ENCODE measurements at regions not wholly inside any gene's neighbourhood (a gene's known extent, or its start where the extent isn't known, plus 50 kb on each side); places are given as distances from the start of the nearest gene placed in this dataset.

DNA sequence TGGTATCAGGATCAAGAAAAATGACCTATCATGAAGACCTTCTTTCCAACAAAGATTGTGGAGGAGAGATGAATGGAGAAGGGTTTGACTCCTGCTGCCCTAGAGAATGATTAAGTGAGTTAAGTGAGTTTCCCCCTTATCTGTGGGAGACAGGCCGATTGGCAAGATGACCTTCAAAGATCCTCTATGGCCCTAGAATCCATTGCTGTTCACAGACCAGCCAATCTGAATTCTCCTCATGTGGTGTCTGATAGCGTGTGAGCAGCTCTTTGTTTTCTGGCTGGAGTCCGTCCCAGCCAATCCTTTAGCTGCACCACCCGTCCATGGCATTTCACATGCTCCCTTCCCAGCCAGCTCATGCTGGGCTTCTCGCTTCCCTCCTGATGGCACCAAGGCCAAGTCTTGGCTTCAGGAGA is 79.4 kb downstream of the MARCHF4 start:
- TF ChIP-seq TAF1 (IDR thresholded peaks at IDR 0.05; ENCODE audit: borderline replicate concordance, insufficient read depth, low read length), result no peak

DNA sequence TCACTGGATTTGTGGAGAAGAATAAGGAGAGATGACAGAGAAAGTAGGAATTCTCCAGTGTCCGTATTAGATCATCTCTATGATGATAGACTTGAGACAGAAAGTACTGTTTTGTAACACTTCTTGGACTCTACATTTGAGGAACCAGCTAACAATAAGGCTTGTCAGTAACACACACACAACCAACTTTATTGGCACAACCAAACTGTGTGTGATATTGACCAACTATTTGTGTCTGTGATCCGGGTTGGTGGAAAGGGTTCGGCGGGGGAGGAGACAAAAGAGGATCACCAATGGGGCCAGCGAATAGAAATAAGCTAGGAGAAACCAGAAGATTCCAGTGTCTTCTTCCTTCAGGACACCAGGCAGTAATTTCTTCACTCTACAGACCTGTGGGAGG is 79.8 kb downstream of the MARCHF4 start:
- TF ChIP-seq TAF1 (IDR thresholded peaks at IDR 0.05; ENCODE audit: borderline replicate concordance, insufficient read depth, low read length), result no peak
- TF ChIP-seq FOXP2 (optimal IDR thresholded peaks at IDR 0.05; ENCODE audit: borderline replicate concordance, extremely low read depth, extremely low read length, insufficient read depth), result no peak
- TF ChIP-seq POLR2AphosphoS5 (IDR thresholded peaks at IDR 0.05; ENCODE audit: low read depth, low read length), result no peak
- no peak for TF ChIP-seq SIN3A (IDR thresholded peaks at IDR 0.05; ENCODE audit: borderline replicate concordance, insufficient read depth, low read length)
- no peak for TF ChIP-seq REST (IDR thresholded peaks at IDR 0.05; ENCODE audit: insufficient read depth in 1 of 2, low read depth in 2 of 2, low read length in 2 of 2)

DNA sequence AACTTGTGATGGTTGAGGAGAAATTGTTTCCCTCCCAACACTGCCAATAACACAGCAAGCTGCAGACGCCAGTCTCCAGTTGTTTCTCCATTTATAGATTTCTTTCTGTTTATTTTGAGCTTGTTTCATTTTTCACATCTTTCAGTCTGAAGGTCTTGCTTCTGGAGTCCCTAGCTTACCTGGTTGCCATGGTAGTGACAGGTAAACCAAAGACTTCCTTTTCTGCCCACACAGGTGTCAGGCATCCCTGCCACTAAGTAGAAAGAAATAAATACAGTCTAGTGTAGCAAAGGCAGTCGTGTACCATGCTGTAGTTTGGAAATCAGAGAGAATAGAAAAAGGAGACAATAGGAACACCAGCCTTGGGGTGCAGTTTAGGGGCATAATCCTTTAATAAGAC is 82.8 kb downstream of the MARCHF4 start:
- TF ChIP-seq POLR2AphosphoS5 (IDR thresholded peaks at IDR 0.05; ENCODE audit: low read depth, low read length) (no peak), TAF1 (IDR thresholded peaks at IDR 0.05; ENCODE audit: borderline replicate concordance, insufficient read depth, low read length) (no peak), FOXP2 (optimal IDR thresholded peaks at IDR 0.05; ENCODE audit: borderline replicate concordance, extremely low read depth, extremely low read length, insufficient read depth) (no peak)

- TF ChIP-seq FOXP2 (optimal IDR thresholded peaks at IDR 0.05; ENCODE audit: borderline replicate concordance, extremely low read depth, extremely low read length, insufficient read depth), result no peak
- TF ChIP-seq REST (IDR thresholded peaks at IDR 0.05; ENCODE audit: insufficient read depth in 1 of 2, low read depth in 2 of 2, low read length in 2 of 2), result no peak
- no peak for TF ChIP-seq TAF1 (IDR thresholded peaks at IDR 0.05; ENCODE audit: borderline replicate concordance, insufficient read depth, low read length)
- TF ChIP-seq POLR2AphosphoS5 (IDR thresholded peaks at IDR 0.05; ENCODE audit: low read depth, low read length), result no peak
- no peak for TF ChIP-seq SIN3A (IDR thresholded peaks at IDR 0.05; ENCODE audit: borderline replicate concordance, insufficient read depth, low read length)
Measured at GRCh38 chr2:216287251-216287650, 85.0 kb downstream of the MARCHF4 start.

- TF ChIP-seq FOXP2 (optimal IDR thresholded peaks at IDR 0.05; ENCODE audit: borderline replicate concordance, extremely low read depth, extremely low read length, insufficient read depth), result no peak
- TF ChIP-seq REST (IDR thresholded peaks at IDR 0.05; ENCODE audit: insufficient read depth in 1 of 2, low read depth in 2 of 2, low read length in 2 of 2), result no peak
- no peak for TF ChIP-seq POLR2AphosphoS5 (IDR thresholded peaks at IDR 0.05; ENCODE audit: low read depth, low read length)
- TF ChIP-seq SIN3A (IDR thresholded peaks at IDR 0.05; ENCODE audit: borderline replicate concordance, insufficient read depth, low read length), result no peak
- no peak for TF ChIP-seq TAF1 (IDR thresholded peaks at IDR 0.05; ENCODE audit: borderline replicate concordance, insufficient read depth, low read length)
Measured at GRCh38 chr2:216286616-216287231, 85.6 kb downstream of the MARCHF4 start.

GRCh38 chr2:216285701-216286100 is 86.6 kb downstream of the MARCHF4 start:
- TF ChIP-seq POLR2AphosphoS5 (IDR thresholded peaks at IDR 0.05; ENCODE audit: low read depth, low read length) (no peak), SIN3A (IDR thresholded peaks at IDR 0.05; ENCODE audit: borderline replicate concordance, insufficient read depth, low read length) (no peak), REST (IDR thresholded peaks at IDR 0.05; ENCODE audit: insufficient read depth in 1 of 2, low read depth in 2 of 2, low read length in 2 of 2) (no peak), FOXP2 (optimal IDR thresholded peaks at IDR 0.05; ENCODE audit: borderline replicate concordance, extremely low read depth, extremely low read length, insufficient read depth) (no peak), TAF1 (IDR thresholded peaks at IDR 0.05; ENCODE audit: borderline replicate concordance, insufficient read depth, low read length) (no peak)

Data from PFSK-1 (cell line).